ENCODE measurements at regions not wholly inside any gene's neighbourhood (a gene's known extent, or its start where the extent isn't known, plus 50 kb on each side); places are given as distances from the start of the nearest gene placed in this dataset.

GRCh38 chr6:25078141-25078540, 142.4 kb upstream of the RIPOR2 start:
- WGBS, 2 experiments (ENCODE audit: insufficient coverage in 1 of 2, insufficient read length in 1 of 2), result 100% methylated on average over 1 of the region's 1 CpG; no CpG with 5 or more reads in 1 of the 2 experiments
- H3K9ac ChIP-seq (ENCODE audit: extremely low read depth, low read length, poor library complexity, severe bottlenecking), result no peak overlapping the region
- H3K36me3 ChIP-seq (ENCODE audit: control insufficient read depth, insufficient read depth, low read length), result no peaks in the 10 kb centered on the region
- H3K9me3 ChIP-seq (ENCODE audit: control insufficient read depth, low read length), result no peaks in the 10 kb centered on the region
- DNase-seq, result no peak
- no peaks in the 10 kb centered on the region for H3K27me3 ChIP-seq (ENCODE audit: control insufficient read depth, insufficient read depth, low read length, poor library complexity, severe bottlenecking)
- H3K27ac ChIP-seq (ENCODE audit: low read depth, low read length), result no peak overlapping the region
- Mint-ChIP-seq H3K27ac (no peak overlapping the region), H3K9me3 (no peaks in the 10 kb centered on the region), H3K4me1 (no peaks in the 10 kb centered on the region), H3K4me3 (no peak overlapping the region), H3K36me3 (ENCODE audit: low read depth) (no peaks in the 10 kb centered on the region), H3K27me3 (ENCODE audit: insufficient read depth) (no peaks in the 10 kb centered on the region)
- no peaks in the 10 kb centered on the region for H3K4me1 ChIP-seq (ENCODE audit: control insufficient read depth, insufficient read depth, low read length)
- H3K4me3 ChIP-seq (ENCODE audit: low read length), result no peak overlapping the region
- TF ChIP-seq CTCF (conservative IDR thresholded peaks at IDR 0.05), result no peak

DNA sequence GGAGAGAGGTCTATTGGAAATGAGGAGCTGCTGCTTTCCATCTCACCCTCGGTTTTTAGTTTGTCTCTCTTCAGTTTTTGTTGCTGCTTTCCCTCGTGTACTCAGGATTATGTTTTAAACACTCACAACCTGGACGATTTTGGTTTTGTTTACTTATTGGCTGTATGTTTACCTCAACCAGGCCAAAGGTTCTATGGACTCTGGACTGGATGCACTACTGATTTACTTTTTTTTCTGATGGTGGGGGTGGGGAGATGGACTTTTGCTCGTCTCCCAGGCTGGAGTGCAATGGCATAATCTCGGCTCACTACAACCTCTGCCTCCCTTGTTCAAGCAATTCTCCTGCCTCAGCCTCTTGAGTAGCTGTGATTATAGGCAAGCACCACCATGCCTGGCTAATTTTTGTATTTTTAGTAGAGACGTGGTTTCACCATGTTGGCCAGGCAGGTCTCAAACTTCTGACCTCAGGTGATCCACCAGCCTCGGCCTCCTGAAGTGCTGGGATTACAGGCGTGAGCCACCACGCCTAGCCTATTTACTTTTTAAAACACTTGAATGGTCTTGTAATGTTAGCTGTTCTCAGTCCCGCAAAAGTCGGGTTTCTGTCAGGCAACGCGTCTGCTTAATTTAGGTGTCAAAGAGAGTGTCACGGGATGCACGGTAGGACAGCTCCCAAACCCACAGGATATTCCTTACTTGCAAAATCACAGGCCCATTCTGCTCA, 148.2 kb upstream of the RIPOR2 start:
- no peak for TF ChIP-seq CTCF (conservative IDR thresholded peaks at IDR 0.05)
- Mint-ChIP-seq H3K4me1 (no peaks in the 10 kb centered on the region), H3K9me3 (no peaks in the 10 kb centered on the region), H3K27me3 (ENCODE audit: insufficient read depth) (no peaks in the 10 kb centered on the region), H3K4me3 (no peak overlapping the region), H3K27ac (no peak overlapping the region), H3K36me3 (ENCODE audit: low read depth) (no peaks in the 10 kb centered on the region)
- 93 to 98% methylated on average over 8 to 15 of the region's 15 CpGs for WGBS, 2 experiments (ENCODE audit: insufficient coverage in 1 of 2, insufficient read length in 1 of 2)
- Histone ChIP-seq H3K27ac (ENCODE audit: low read depth, low read length) (no peak overlapping the region), H3K36me3 (ENCODE audit: control insufficient read depth, insufficient read depth, low read length) (no peaks in the 10 kb centered on the region), H3K27me3 (ENCODE audit: control insufficient read depth, insufficient read depth, low read length, poor library complexity, severe bottlenecking) (no peaks in the 10 kb centered on the region), H3K9me3 (ENCODE audit: control insufficient read depth, low read length) (no peaks in the 10 kb centered on the region), H3K9ac (ENCODE audit: extremely low read depth, low read length, poor library complexity, severe bottlenecking) (no peak overlapping the region), H3K4me1 (ENCODE audit: control insufficient read depth, insufficient read depth, low read length) (no peaks in the 10 kb centered on the region), H3K4me3 (ENCODE audit: low read length) (no peak overlapping the region)
- no peak for DNase-seq

DNA sequence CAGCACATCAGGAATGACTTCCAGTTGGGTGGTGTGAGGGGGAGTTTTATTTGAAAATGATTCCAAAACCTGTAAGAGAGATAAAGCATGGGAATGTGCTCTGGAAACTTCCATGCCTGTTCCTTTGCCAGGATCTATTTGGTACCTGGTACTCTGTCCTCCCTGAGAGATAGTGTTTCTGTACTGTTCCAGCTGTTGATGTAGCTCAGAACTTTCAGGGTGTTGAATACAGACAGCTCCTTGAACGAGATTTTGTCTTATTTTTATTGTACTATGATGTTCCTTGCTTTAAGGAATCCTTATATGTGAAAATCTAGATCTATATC, 148.7 kb upstream of the RIPOR2 start:
- Mint-ChIP-seq H3K9me3 (no peaks in the 10 kb centered on the region), H3K4me1 (no peaks in the 10 kb centered on the region), H3K36me3 (ENCODE audit: low read depth) (no peaks in the 10 kb centered on the region), H3K27ac (no peak overlapping the region), H3K4me3 (no peak overlapping the region), H3K27me3 (ENCODE audit: insufficient read depth) (no peaks in the 10 kb centered on the region)
- H3K27me3 ChIP-seq (ENCODE audit: control insufficient read depth, insufficient read depth, low read length, poor library complexity, severe bottlenecking), result no peaks in the 10 kb centered on the region
- no peak overlapping the region for H3K27ac ChIP-seq (ENCODE audit: low read depth, low read length)
- H3K9me3 ChIP-seq (ENCODE audit: control insufficient read depth, low read length), result no peaks in the 10 kb centered on the region
- no peak overlapping the region for H3K4me3 ChIP-seq (ENCODE audit: low read length)
- no peaks in the 10 kb centered on the region for H3K4me1 ChIP-seq (ENCODE audit: control insufficient read depth, insufficient read depth, low read length)
- no peak overlapping the region for H3K9ac ChIP-seq (ENCODE audit: extremely low read depth, low read length, poor library complexity, severe bottlenecking)
- WGBS, 2 experiments (ENCODE audit: insufficient coverage in 1 of 2, insufficient read length in 1 of 2), result 69% methylated on average over 1 of the region's 1 CpG; no CpG with 5 or more reads in 1 of the 2 experiments
- no peak for DNase-seq
- H3K36me3 ChIP-seq (ENCODE audit: control insufficient read depth, insufficient read depth, low read length), result no peaks in the 10 kb centered on the region
- no peak for TF ChIP-seq CTCF (conservative IDR thresholded peaks at IDR 0.05)
